ENCODE measurements at regions not wholly inside any gene's neighbourhood (a gene's known extent, or its start where the extent isn't known, plus 50 kb on each side); places are given as distances from the start of the nearest gene placed in this dataset.

DNA sequence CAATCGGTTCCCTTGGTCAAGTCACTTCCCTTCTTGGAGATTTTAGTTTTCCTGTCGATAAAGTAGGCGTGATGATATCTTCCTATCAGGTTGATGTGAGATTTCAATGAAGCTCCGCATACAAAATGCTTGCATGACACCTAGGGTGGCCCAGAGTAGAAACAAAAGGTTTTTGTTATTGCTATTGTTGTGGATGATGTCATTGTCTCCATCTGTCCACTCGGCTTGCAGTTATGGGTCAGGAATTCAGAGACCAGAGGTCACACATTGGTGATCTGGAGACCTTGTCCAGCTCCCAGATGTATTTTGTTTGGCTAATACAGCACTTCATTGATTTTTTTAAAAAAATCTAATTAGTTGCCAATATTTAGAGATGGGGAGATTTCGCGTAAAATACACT is 382.1 kb downstream of the MN1 start:
- H3K36me3 ChIP-seq (ENCODE audit: insufficient read depth, low read length) = no peaks in the 10 kb centered on the region
- H3K79me2 ChIP-seq (ENCODE audit: insufficient read depth, low read length) = no peaks in the 10 kb centered on the region
- H3K9ac ChIP-seq (ENCODE audit: low read length) = no peak overlapping the region
- H4K20me1 ChIP-seq (ENCODE audit: insufficient read depth, low read length) = no peaks in the 10 kb centered on the region
- no peaks in the 10 kb centered on the region for H3K4me1 ChIP-seq (ENCODE audit: insufficient read depth, low read length, severe bottlenecking)
- H3K9me3 ChIP-seq (ENCODE audit: low read length) = no peaks in the 10 kb centered on the region
- H3F3A ChIP-seq (ENCODE audit: insufficient read depth, low read length) = no peaks in the 10 kb centered on the region
- no peak overlapping the region for H3K4me3 ChIP-seq (ENCODE audit: low read depth, low read length, poor library complexity, severe bottlenecking)
- H3K27me3 ChIP-seq (ENCODE audit: insufficient read depth, low read length) = no peaks in the 10 kb centered on the region
- no peaks in the 10 kb centered on the region for H3K9me2 ChIP-seq (ENCODE audit: low read depth, low read length)
- no peak overlapping the region for H3K27ac ChIP-seq (ENCODE audit: low read depth, low read length, poor library complexity, severe bottlenecking)
- no peak overlapping the region for H2AFZ ChIP-seq (ENCODE audit: low read length)
- no peak overlapping the region for H3K4me2 ChIP-seq (ENCODE audit: low read length)
- TF ChIP-seq EZH2 (IDR thresholded peaks at IDR 0.05; ENCODE audit: borderline replicate concordance, low read length) = no peak
- TF ChIP-seq, protein P1, sequence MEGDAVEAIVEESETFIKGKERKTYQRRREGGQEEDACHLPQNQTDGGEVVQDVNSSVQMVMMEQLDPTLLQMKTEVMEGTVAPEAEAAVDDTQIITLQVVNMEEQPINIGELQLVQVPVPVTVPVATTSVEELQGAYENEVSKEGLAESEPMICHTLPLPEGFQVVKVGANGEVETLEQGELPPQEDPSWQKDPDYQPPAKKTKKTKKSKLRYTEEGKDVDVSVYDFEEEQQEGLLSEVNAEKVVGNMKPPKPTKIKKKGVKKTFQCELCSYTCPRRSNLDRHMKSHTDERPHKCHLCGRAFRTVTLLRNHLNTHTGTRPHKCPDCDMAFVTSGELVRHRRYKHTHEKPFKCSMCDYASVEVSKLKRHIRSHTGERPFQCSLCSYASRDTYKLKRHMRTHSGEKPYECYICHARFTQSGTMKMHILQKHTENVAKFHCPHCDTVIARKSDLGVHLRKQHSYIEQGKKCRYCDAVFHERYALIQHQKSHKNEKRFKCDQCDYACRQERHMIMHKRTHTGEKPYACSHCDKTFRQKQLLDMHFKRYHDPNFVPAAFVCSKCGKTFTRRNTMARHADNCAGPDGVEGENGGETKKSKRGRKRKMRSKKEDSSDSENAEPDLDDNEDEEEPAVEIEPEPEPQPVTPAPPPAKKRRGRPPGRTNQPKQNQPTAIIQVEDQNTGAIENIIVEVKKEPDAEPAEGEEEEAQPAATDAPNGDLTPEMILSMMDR (IDR thresholded peaks at IDR 0.05; ENCODE audit: low read length) = no peak

DNA sequence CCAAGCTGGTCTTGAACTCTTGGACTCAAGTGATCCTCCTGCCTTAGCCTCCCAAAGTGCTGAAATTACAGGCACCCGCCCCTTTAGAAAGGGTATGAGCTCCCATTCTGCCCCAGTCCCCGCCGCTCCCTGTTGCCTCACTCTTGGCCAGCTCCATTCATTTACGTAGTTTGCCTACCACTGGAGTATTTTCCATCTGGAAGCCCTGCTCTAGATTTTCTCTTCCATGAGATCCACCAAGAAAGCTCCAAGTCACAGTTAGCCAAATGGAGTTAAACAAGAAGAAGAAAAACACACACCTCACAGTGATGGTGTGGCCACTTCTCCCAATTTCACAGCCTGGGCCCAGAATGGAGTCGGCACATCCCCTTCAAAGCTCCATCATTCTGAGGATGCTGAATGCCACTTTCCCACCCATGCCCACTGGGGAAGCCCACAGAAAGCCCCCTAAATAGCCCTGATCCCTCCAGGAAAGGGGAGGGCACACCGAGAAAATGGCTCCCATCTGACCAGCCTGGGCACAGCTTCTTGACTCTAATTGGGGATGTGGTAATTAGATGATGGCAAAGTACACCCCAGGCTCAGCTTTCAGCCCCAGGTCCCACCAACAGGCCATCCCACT is 381.2 kb downstream of the MN1 start:
- no peaks in the 10 kb centered on the region for H4K20me1 ChIP-seq (ENCODE audit: insufficient read depth, low read length)
- no peaks in the 10 kb centered on the region for H3K9me2 ChIP-seq (ENCODE audit: low read depth, low read length)
- no peaks in the 10 kb centered on the region for H3K9me3 ChIP-seq (ENCODE audit: low read length)
- no peak overlapping the region for H3K9ac ChIP-seq (ENCODE audit: low read length)
- TF ChIP-seq, protein P1 (IDR thresholded peaks at IDR 0.05; ENCODE audit: low read length) = no peak
- TF ChIP-seq EZH2 (IDR thresholded peaks at IDR 0.05; ENCODE audit: borderline replicate concordance, low read length) = no peak
- H3K36me3 ChIP-seq (ENCODE audit: insufficient read depth, low read length) = no peaks in the 10 kb centered on the region
- no peak overlapping the region for H2AFZ ChIP-seq (ENCODE audit: low read length)
- H3K4me3 ChIP-seq (ENCODE audit: low read depth, low read length, poor library complexity, severe bottlenecking) = no peak overlapping the region
- H3K4me1 ChIP-seq (ENCODE audit: insufficient read depth, low read length, severe bottlenecking) = no peaks in the 10 kb centered on the region
- H3K27me3 ChIP-seq (ENCODE audit: insufficient read depth, low read length) = no peaks in the 10 kb centered on the region
- no peaks in the 10 kb centered on the region for H3K79me2 ChIP-seq (ENCODE audit: insufficient read depth, low read length)
- no peaks in the 10 kb centered on the region for H3F3A ChIP-seq (ENCODE audit: insufficient read depth, low read length)
- H3K27ac ChIP-seq (ENCODE audit: low read depth, low read length, poor library complexity, severe bottlenecking) = no peak overlapping the region
- no peak overlapping the region for H3K4me2 ChIP-seq (ENCODE audit: low read length)

DNA sequence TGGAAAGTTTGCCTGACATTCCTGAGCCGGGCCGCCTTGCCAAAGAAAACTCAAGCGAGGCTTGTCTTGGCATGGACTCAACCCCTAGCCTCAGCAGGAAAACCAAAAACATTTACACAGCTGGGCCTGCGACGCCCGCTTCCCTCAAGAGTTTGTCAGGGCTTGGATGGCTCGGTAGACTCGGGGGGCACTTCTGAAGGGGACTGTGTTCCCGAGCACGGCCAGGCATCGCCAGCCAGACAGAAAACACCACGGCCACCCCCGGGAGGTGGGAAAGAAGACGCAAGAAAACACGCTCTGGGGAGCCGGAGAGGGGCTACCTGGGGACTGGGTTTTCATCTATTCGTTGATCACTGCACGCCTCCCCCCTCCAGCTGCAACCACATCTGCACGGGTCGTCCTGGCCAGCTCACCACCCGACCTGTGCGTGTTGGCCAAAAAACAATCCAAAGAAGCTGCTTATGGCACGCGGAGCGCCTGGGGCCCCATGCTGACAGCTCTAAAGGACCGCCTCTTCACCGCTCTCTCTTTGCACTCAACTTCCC is 380.7 kb downstream of the MN1 start:
- Histone ChIP-seq H3F3A (ENCODE audit: insufficient read depth, low read length) (no peaks in the 10 kb centered on the region), H3K4me3 (ENCODE audit: low read depth, low read length, poor library complexity, severe bottlenecking) (no peak overlapping the region), H4K20me1 (ENCODE audit: insufficient read depth, low read length) (no peaks in the 10 kb centered on the region), H3K27me3 (ENCODE audit: insufficient read depth, low read length) (no peaks in the 10 kb centered on the region), H3K79me2 (ENCODE audit: insufficient read depth, low read length) (no peaks in the 10 kb centered on the region), H3K27ac (ENCODE audit: low read depth, low read length, poor library complexity, severe bottlenecking) (no peak overlapping the region), H3K9me2 (ENCODE audit: low read depth, low read length) (no peaks in the 10 kb centered on the region), H3K9me3 (ENCODE audit: low read length) (no peaks in the 10 kb centered on the region), H3K4me1 (ENCODE audit: insufficient read depth, low read length, severe bottlenecking) (no peaks in the 10 kb centered on the region), H3K9ac (ENCODE audit: low read length) (no peak overlapping the region), H2AFZ (ENCODE audit: low read length) (no peak overlapping the region), H3K36me3 (ENCODE audit: insufficient read depth, low read length) (no peaks in the 10 kb centered on the region), H3K4me2 (ENCODE audit: low read length) (no peak overlapping the region)
- TF ChIP-seq EZH2 (IDR thresholded peaks at IDR 0.05; ENCODE audit: borderline replicate concordance, low read length) = no peak
- TF ChIP-seq, protein P1 (IDR thresholded peaks at IDR 0.05; ENCODE audit: low read length) = no peak

Measured in OCI-LY1 (cell line).